PC-3 (cell line): ENCODE measurements at regions not wholly inside any gene's neighbourhood (a gene's known extent, or its start where the extent isn't known, plus 50 kb on each side); places are given as distances from the start of the nearest gene placed in this dataset.

ENCODE experiments used
- ATAC-seq: fragments of 200-7000 bp; cut with Tn5 transposase; 2 replicates; pipeline ENCODE4 v1.9.1; 2020; ENCODE audit warnings: mild to moderate bottlenecking, moderate library complexity
- BruUV-seq: library from RNA; stranded (reverse); fragments of 400-500 nt; replicated peaks from 2 replicates; lab custom pipeline; 2021; lab: Mats Ljungman, UMichigan
- CTCF ChIA-PET: fragments of 300-600 bp; sonication (Branson Sonifier 250); formaldehyde crosslinking; loops from one replicate; lab custom pipeline; 2022; ENCODE audit warnings: antibody characterized with exemption; lab: Charles Lee
- POLR2A ChIA-PET: fragments of 300-600 bp; sonication (Branson Sonifier 250); formaldehyde crosslinking; loops from one replicate; lab custom pipeline; 2022; ENCODE audit warnings: antibody characterized with exemption; ENCODE audit not compliant: unreplicated experiment; lab: Charles Lee
- DNase-seq: peaks from one replicate; pipeline ENCODE4 v3.0.0-alpha.2; 2015
- H2AFZ ChIP-seq: fragments of 300-600 bp; sonication (generic); 2 replicates; pipeline ENCODE4 v1.6.0; 2016; ENCODE audit warnings: antibody characterized with exemption, low read length
- H3F3A ChIP-seq: fragments of 300-600 bp; sonication (generic); one replicate; pipeline ENCODE4 v1.6.0; 2017; ENCODE audit warnings: antibody characterized with exemption, low read length, control low read depth, mild to moderate bottlenecking; ENCODE audit not compliant: unreplicated experiment
- H3K27ac ChIP-seq: fragments of 300-600 bp; sonication (generic); 2 replicates; pipeline ENCODE4 v1.5.1; 2016; ENCODE audit warnings: mild to moderate bottlenecking, low read length
- H3K27me3 ChIP-seq: fragments of 300-600 bp; sonication (generic); 2 replicates; pipeline ENCODE4 v1.6.1; 2016; ENCODE audit warnings: low read length, mixed read lengths
- H3K36me3 ChIP-seq: fragments of 300-600 bp; sonication (generic); 2 replicates; pipeline ENCODE4 v1.6.1; 2016; ENCODE audit warnings: low read depth, mixed run types, low read length, mixed read lengths
- H3K4me1 ChIP-seq: fragments of 300-600 bp; sonication (generic); 2 replicates; pipeline ENCODE4 v1.5.1; 2016; ENCODE audit warnings: low read length; ENCODE audit not compliant: insufficient read depth
- H3K4me2 ChIP-seq: fragments of 300-600 bp; sonication (generic); 2 replicates; pipeline ENCODE4 v1.6.0; 2016; ENCODE audit warnings: low read length
- H3K4me3 ChIP-seq: fragments of 300-600 bp; sonication (generic); 2 replicates; pipeline ENCODE4 v1.5.1; 2016; ENCODE audit warnings: mild to moderate bottlenecking, low read length, mixed read lengths
- H3K79me2 ChIP-seq: fragments of 300-600 bp; sonication (generic); 2 replicates; pipeline ENCODE4 v1.6.1; 2017; ENCODE audit warnings: low read length, mixed read lengths
- H3K9ac ChIP-seq: fragments of 300-600 bp; sonication (generic); 2 replicates; pipeline ENCODE4 v1.6.0; 2016; ENCODE audit warnings: mild to moderate bottlenecking, low read length
- H3K9me2 ChIP-seq: fragments of 300-600 bp; sonication (generic); replicated peaks from 2 replicates; pipeline ENCODE4 v1.6.1; 2016; ENCODE audit warnings: mixed run types, low read length, mixed read lengths
- H3K9me3 ChIP-seq: fragments of 300-600 bp; sonication (generic); 2 replicates; pipeline ENCODE4 v1.6.1; 2016; ENCODE audit warnings: low read length, mixed read lengths
- H4K20me1 ChIP-seq: fragments of 300-600 bp; sonication (generic); 2 replicates; pipeline ENCODE4 v1.6.1; 2016; ENCODE audit warnings: low read length, mixed read lengths
- EZH2 ChIP-seq: fragments of 300-600 bp; sonication (generic); IDR thresholded peaks from one replicate; pipeline ENCODE4 v1.6.1; 2017; ENCODE audit warnings: antibody characterized with exemption, mild to moderate bottlenecking, low read length; ENCODE audit not compliant: unreplicated experiment
- EZH2phosphoT487 ChIP-seq: fragments of 300-600 bp; sonication (generic); IDR thresholded peaks from 2 replicates; pipeline ENCODE4 v1.6.1; 2018; ENCODE audit warnings: mild to moderate bottlenecking, antibody characterized with exemption, low read length, borderline replicate concordance
- intact Hi-C: fragments of 100-400 bp; cut with micrococcal nuclease; formaldehyde crosslinking; loops from 2 replicates; pipeline ENCODE4 v1.9.0; 2023
- TF ChIP-seq, protein P1 (sequence below): fragments of 300-600 bp; sonication (generic); conservative IDR thresholded peaks from 2 replicates; pipeline ENCODE4 v1.5.1; 2017; ENCODE audit warnings: antibody characterized with exemption, low read depth, mild to moderate bottlenecking, low read length

- no peaks in the 10 kb centered on the region for H3K9me3 ChIP-seq
- no peaks in the 10 kb centered on the region for H4K20me1 ChIP-seq
- H2AFZ ChIP-seq = no peak overlapping the region
- H3K4me3 ChIP-seq = no peak overlapping the region
- ChIA-PET CTCF (no interaction called here), POLR2A (no interaction called here)
- TF ChIP-seq, protein P1, sequence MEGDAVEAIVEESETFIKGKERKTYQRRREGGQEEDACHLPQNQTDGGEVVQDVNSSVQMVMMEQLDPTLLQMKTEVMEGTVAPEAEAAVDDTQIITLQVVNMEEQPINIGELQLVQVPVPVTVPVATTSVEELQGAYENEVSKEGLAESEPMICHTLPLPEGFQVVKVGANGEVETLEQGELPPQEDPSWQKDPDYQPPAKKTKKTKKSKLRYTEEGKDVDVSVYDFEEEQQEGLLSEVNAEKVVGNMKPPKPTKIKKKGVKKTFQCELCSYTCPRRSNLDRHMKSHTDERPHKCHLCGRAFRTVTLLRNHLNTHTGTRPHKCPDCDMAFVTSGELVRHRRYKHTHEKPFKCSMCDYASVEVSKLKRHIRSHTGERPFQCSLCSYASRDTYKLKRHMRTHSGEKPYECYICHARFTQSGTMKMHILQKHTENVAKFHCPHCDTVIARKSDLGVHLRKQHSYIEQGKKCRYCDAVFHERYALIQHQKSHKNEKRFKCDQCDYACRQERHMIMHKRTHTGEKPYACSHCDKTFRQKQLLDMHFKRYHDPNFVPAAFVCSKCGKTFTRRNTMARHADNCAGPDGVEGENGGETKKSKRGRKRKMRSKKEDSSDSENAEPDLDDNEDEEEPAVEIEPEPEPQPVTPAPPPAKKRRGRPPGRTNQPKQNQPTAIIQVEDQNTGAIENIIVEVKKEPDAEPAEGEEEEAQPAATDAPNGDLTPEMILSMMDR = no peak
- no peak for TF ChIP-seq EZH2
- TF ChIP-seq EZH2phosphoT487 = no peak
- H3K4me2 ChIP-seq = no peak overlapping the region
- H3K9me2 ChIP-seq = no peaks in the 10 kb centered on the region
- no peaks in the 10 kb centered on the region for H3K79me2 ChIP-seq
- no peak for DNase-seq
- BruUV-seq = no TSS peak
- no peak overlapping the region for H3K27ac ChIP-seq
- no peaks in the 10 kb centered on the region for H3K4me1 ChIP-seq
- intact Hi-C loops = no loop called here
- H3F3A ChIP-seq = no peaks in the 10 kb centered on the region
- no peaks in the 10 kb centered on the region for H3K36me3 ChIP-seq
- H3K27me3 ChIP-seq = no peaks in the 10 kb centered on the region
- ATAC-seq = no peak
- H3K9ac ChIP-seq = no peak overlapping the region
These were observed 199.9 kb downstream of the SLC6A15 start for GRCh38 chr12:84712747-84713146.

GRCh38 chr12:84706374-84706773 lies 206.2 kb downstream of the SLC6A15 start:
- TF ChIP-seq, protein P1 = no peak
- TF ChIP-seq EZH2phosphoT487 = no peak
- no peaks in the 10 kb centered on the region for H3K79me2 ChIP-seq
- H2AFZ ChIP-seq = no peak overlapping the region
- DNase-seq = no peak
- peaks cover 13% of the 10 kb centered on the region for H3K4me1 ChIP-seq
- no peaks in the 10 kb centered on the region for H3K9me3 ChIP-seq
- no peaks in the 10 kb centered on the region for H3F3A ChIP-seq
- no peak overlapping the region for H3K27ac ChIP-seq
- POLR2A ChIA-PET = no interaction called here
- no peak for ATAC-seq
- no peak overlapping the region for H3K4me2 ChIP-seq
- no peaks in the 10 kb centered on the region for H3K27me3 ChIP-seq
- no peaks in the 10 kb centered on the region for H3K9me2 ChIP-seq
- CTCF ChIA-PET = no interaction called here
- BruUV-seq = no TSS peak
- H3K9ac ChIP-seq = no peak overlapping the region
- intact Hi-C loops = no loop called here
- no peaks in the 10 kb centered on the region for H3K36me3 ChIP-seq
- H4K20me1 ChIP-seq = no peaks in the 10 kb centered on the region
- H3K4me3 ChIP-seq = no peak overlapping the region

DNA sequence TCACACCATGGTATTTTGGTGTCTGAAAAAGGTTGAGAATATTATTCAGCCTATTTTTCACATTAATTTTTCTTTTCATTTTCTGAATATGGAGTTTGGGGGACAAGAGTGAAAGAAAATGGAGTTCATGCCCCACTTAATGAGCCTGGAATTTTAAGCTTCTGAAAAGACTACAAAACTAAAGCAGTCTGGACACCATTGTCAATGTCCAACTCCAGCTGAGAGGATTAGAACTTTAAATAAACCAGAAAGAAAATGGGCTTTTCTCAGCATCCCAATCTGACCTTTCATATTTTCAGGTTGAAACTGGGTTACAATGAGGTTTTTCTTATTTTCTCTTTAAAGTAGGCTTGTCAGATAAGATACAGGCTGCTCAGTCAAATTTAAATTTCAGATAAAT lies 207.7 kb downstream of the SLC6A15 start:
- no peaks in the 10 kb centered on the region for H4K20me1 ChIP-seq
- BruUV-seq = no TSS peak
- no peaks in the 10 kb centered on the region for H3K9me3 ChIP-seq
- no peaks in the 10 kb centered on the region for H3K27me3 ChIP-seq
- no peak overlapping the region for H3K4me2 ChIP-seq
- H3K79me2 ChIP-seq = no peaks in the 10 kb centered on the region
- no peak overlapping the region for H3K27ac ChIP-seq
- no peak overlapping the region for H3K4me3 ChIP-seq
- intact Hi-C loops = no loop called here
- ATAC-seq (no peak), DNase-seq (no peak)
- CTCF ChIA-PET = no interaction called here
- H3F3A ChIP-seq = no peaks in the 10 kb centered on the region
- no peak for TF ChIP-seq EZH2
- TF ChIP-seq EZH2phosphoT487 = no peak
- TF ChIP-seq, protein P1 = no peak
- no peaks in the 10 kb centered on the region for H3K36me3 ChIP-seq
- POLR2A ChIA-PET = no interaction called here
- H3K4me1 ChIP-seq = peaks cover 13% of the 10 kb centered on the region
- H3K9me2 ChIP-seq = no peaks in the 10 kb centered on the region
- H3K9ac ChIP-seq = no peak overlapping the region
- H2AFZ ChIP-seq = no peak overlapping the region
